ENCODE measurements at regions not wholly inside any gene's neighbourhood (a gene's known extent, or its start where the extent isn't known, plus 50 kb on each side); places are given as distances from the start of the nearest gene placed in this dataset.

DNA sequence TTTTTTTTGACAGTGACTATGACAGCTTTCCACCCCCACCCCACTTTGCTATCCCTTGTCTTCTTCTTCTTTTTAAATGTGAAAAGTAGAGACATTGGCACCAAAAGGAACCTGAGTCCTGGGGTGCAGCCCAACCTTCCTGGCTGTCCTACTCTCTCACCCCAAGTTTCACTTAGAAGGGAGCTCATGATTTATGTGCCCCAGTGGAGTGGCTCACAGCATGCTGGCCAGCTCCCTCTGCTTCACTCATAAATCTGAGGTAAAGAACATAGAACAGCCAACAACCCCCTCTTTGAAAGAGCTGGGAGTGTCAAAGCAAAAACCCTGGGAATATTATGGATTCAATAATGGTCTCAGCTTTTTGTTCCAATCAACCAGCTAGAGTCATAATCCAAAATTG is 196.3 kb upstream of the DAPK1 start:
- H3K4me3 ChIP-seq (ENCODE audit: low read length), result no peak overlapping the region
- TF ChIP-seq CTCF (IDR thresholded peaks at IDR 0.05; ENCODE audit: low read depth, low read length), result no peak
- TF ChIP-seq EZH2phosphoT487 (IDR thresholded peaks at IDR 0.05; ENCODE audit: low read depth), result no peak
- H3K9me3 ChIP-seq (ENCODE audit: insufficient read depth, low read length), result no peaks in the 10 kb centered on the region
- H3K9ac ChIP-seq (ENCODE audit: low read length), result no peak overlapping the region
- no peak overlapping the region for H2AFZ ChIP-seq (ENCODE audit: low read depth, low read length)
- H3K27me3 ChIP-seq (ENCODE audit: low read depth, low read length), result no peaks in the 10 kb centered on the region
- H3K4me1 ChIP-seq (ENCODE audit: low read length), result no peaks in the 10 kb centered on the region
- no peak overlapping the region for H3K4me2 ChIP-seq (ENCODE audit: low read length)
- no peak overlapping the region for H3K27ac ChIP-seq (ENCODE audit: low read length)
- no peaks in the 10 kb centered on the region for H3K79me2 ChIP-seq (ENCODE audit: low read length)
- H3K36me3 ChIP-seq (replicated peaks; ENCODE audit: low read depth, low read length), result no peaks in the 10 kb centered on the region
- no peaks in the 10 kb centered on the region for H4K20me1 ChIP-seq (ENCODE audit: insufficient read depth, low read length)

DNA sequence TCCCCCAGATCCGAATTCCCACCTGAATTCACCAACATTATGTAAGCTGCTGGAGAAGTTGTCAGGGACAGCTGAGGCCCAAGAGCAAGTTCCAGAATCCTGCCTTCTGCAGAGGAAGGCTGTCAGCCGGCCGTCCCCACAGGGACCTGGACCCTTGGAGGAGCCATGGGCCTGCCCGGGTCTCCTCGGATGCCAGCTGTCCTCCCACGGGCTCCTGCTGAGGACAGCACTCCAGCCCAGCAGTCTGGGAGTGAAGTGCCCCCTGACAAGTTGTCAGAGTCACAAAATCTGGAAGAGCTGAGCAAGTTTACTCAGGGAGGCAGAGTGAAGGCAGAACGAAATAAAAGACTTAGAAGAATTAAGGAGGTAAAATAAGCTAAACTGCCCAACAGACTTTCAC is 192.5 kb upstream of the DAPK1 start:
- Histone ChIP-seq H2AFZ (ENCODE audit: low read depth, low read length) (no peak overlapping the region), H3K27ac (ENCODE audit: low read length) (no peak overlapping the region), H3K4me1 (ENCODE audit: low read length) (no peaks in the 10 kb centered on the region), H3K36me3 (replicated peaks; ENCODE audit: low read depth, low read length) (no peaks in the 10 kb centered on the region), H3K79me2 (ENCODE audit: low read length) (no peaks in the 10 kb centered on the region), H3K4me3 (ENCODE audit: low read length) (no peak overlapping the region), H4K20me1 (ENCODE audit: insufficient read depth, low read length) (no peaks in the 10 kb centered on the region), H3K9ac (ENCODE audit: low read length) (no peak overlapping the region), H3K27me3 (ENCODE audit: low read depth, low read length) (no peaks in the 10 kb centered on the region), H3K9me3 (ENCODE audit: insufficient read depth, low read length) (no peaks in the 10 kb centered on the region), H3K4me2 (ENCODE audit: low read length) (no peak overlapping the region)
- TF ChIP-seq EZH2phosphoT487 (IDR thresholded peaks at IDR 0.05; ENCODE audit: low read depth), result no peak
- TF ChIP-seq CTCF (IDR thresholded peaks at IDR 0.05; ENCODE audit: low read depth, low read length), result no peak

DNA sequence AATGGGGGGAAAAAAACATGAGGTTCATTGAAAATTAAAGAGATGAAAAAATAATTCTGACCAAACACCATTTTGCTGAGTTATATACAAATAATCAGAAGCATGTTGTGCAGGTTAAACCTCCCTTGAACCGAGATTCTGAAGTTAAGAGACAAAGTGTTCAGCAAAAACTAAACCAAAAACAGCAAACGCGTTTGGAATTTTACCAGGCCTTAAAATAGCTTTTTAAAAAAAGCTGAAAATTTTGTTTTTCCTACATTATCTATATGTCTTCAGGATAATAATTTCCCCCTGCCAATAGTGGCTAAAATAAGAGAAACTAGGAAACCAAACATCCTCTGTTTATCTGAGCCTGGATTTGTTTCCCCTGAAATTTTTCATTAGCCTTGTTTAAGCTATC is 191.7 kb upstream of the DAPK1 start:
- H3K4me2 ChIP-seq (ENCODE audit: low read length), result no peak overlapping the region
- no peak overlapping the region for H2AFZ ChIP-seq (ENCODE audit: low read depth, low read length)
- no peak overlapping the region for H3K9ac ChIP-seq (ENCODE audit: low read length)
- H4K20me1 ChIP-seq (ENCODE audit: insufficient read depth, low read length), result no peaks in the 10 kb centered on the region
- no peak overlapping the region for H3K4me3 ChIP-seq (ENCODE audit: low read length)
- no peaks in the 10 kb centered on the region for H3K27me3 ChIP-seq (ENCODE audit: low read depth, low read length)
- no peaks in the 10 kb centered on the region for H3K36me3 ChIP-seq (replicated peaks; ENCODE audit: low read depth, low read length)
- H3K4me1 ChIP-seq (ENCODE audit: low read length), result no peaks in the 10 kb centered on the region
- no peaks in the 10 kb centered on the region for H3K9me3 ChIP-seq (ENCODE audit: insufficient read depth, low read length)
- H3K27ac ChIP-seq (ENCODE audit: low read length), result no peak overlapping the region
- no peak for TF ChIP-seq CTCF (IDR thresholded peaks at IDR 0.05; ENCODE audit: low read depth, low read length)
- TF ChIP-seq EZH2phosphoT487 (IDR thresholded peaks at IDR 0.05; ENCODE audit: low read depth), result no peak
- no peaks in the 10 kb centered on the region for H3K79me2 ChIP-seq (ENCODE audit: low read length)

GRCh38 chr9:87307848-87308247 is 189.8 kb upstream of the DAPK1 start:
- Histone ChIP-seq H2AFZ (ENCODE audit: low read depth, low read length) (no peak overlapping the region), H3K36me3 (replicated peaks; ENCODE audit: low read depth, low read length) (no peaks in the 10 kb centered on the region), H3K27me3 (ENCODE audit: low read depth, low read length) (no peaks in the 10 kb centered on the region), H3K27ac (ENCODE audit: low read length) (no peak overlapping the region), H3K4me1 (ENCODE audit: low read length) (no peaks in the 10 kb centered on the region), H3K4me2 (ENCODE audit: low read length) (no peak overlapping the region), H4K20me1 (ENCODE audit: insufficient read depth, low read length) (no peaks in the 10 kb centered on the region), H3K79me2 (ENCODE audit: low read length) (no peaks in the 10 kb centered on the region), H3K4me3 (ENCODE audit: low read length) (no peak overlapping the region), H3K9me3 (ENCODE audit: insufficient read depth, low read length) (no peaks in the 10 kb centered on the region), H3K9ac (ENCODE audit: low read length) (no peak overlapping the region)
- TF ChIP-seq CTCF (IDR thresholded peaks at IDR 0.05; ENCODE audit: low read depth, low read length) (no peak), EZH2phosphoT487 (IDR thresholded peaks at IDR 0.05; ENCODE audit: low read depth) (no peak)
